Activated B cell treated with CpG ODN at 0.5 μM for 24 hours (primary cell): ENCODE measurements at regions not wholly inside any gene's neighbourhood (a gene's known extent, or its start where the extent isn't known, plus 50 kb on each side); places are given as distances from the start of the nearest gene placed in this dataset.
"Not testable (repeated sequence)": the region's sequence is repeated elsewhere in the genome, so short reads cannot be mapped to it uniquely, and the experiment has no call there.

Experiments
- ATAC-seq: fragments of 200-7000 bp; cut with Tn5 transposase; one replicate; pipeline ENCODE4 v1.10.0; 2021; ENCODE audit warnings: low read depth, mild to moderate bottlenecking, moderate library complexity
- CTCF ChIA-PET: fragments of 350-600 bp; sonication (Branson Sonifier 250); formaldehyde crosslinking; loops from one replicate; lab custom pipeline; 2021; ENCODE audit warnings: antibody characterized with exemption; lab: Charles Lee
- POLR2A ChIA-PET: fragments of 350-600 bp; sonication (Branson Sonifier 250); formaldehyde crosslinking; loops from one replicate; lab custom pipeline; 2021; ENCODE audit warnings: antibody characterized with exemption; lab: Charles Lee
- DNase-seq: peaks from one replicate; pipeline ENCODE4 v3.0.0; 2022
- H3K27ac Mint-ChIP-seq: one replicate; pipeline ENCODE4 v1.8.0; 2020; ENCODE audit warnings: mixed read lengths
- H3K27me3 Mint-ChIP-seq: one replicate; pipeline ENCODE4 v1.8.0; 2021; ENCODE audit warnings: mixed read lengths
- H3K36me3 Mint-ChIP-seq: one replicate; pipeline ENCODE4 v1.8.0; 2021; ENCODE audit warnings: low read depth, mixed read lengths
- H3K4me1 Mint-ChIP-seq: one replicate; pipeline ENCODE4 v1.8.0; 2021; ENCODE audit warnings: mixed read lengths
- H3K4me3 Mint-ChIP-seq: one replicate; pipeline ENCODE4 v1.8.0; 2020; ENCODE audit warnings: mild to moderate bottlenecking, mixed read lengths
- H3K9me3 Mint-ChIP-seq: one replicate; pipeline ENCODE4 v1.8.0; 2020; ENCODE audit warnings: mixed read lengths
- intact Hi-C: fragments of 100-400 bp; cut with micrococcal nuclease; formaldehyde crosslinking; loops from one replicate; pipeline ENCODE4 v1.15.1; 2024

- H3K27me3 Mint-ChIP-seq, CTCF ChIA-PET, intact Hi-C loops, DNase-seq, H3K9me3 Mint-ChIP-seq, ATAC-seq, H3K36me3 Mint-ChIP-seq: not testable (repeated sequence)
- Mint-ChIP-seq H3K27ac (peak overlapping the region; percentile 85), H3K4me3 (peak overlapping the region; percentile 38), H3K4me1 (peaks cover 79% of the 10 kb centered on the region)
- POLR2A ChIA-PET = interaction anchor here (0.7 kb wide), 2 partner anchors 18 to 1118 kb away, joined by 4 to 6 read pairs; no protein-coding TSS in a partner anchor
Observed at GRCh38 chr16:29340779-29341438, 65.6 kb downstream of the NPIPB11 start.

DNA sequence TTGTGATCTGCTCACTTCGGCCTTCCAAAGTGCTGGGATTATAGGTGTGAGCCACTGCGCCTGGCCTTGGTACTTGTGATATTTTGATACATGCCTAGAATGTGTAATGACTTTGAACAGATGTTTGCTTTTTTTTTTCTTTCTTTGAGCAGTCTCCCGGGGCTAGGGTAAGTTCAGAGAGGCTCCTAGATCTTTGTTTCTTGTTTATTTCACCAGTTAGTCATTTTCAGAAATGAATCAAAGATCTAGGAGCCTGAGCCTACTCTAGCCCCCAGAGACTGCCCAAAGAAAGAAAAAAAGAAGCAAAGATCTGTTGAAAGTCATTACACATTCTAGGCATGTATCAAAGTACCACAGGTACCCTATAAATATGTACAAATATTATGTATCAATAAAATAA lies 66.3 kb downstream of the NPIPB11 start:
- CTCF ChIA-PET, DNase-seq, H3K9me3 Mint-ChIP-seq, H3K36me3 Mint-ChIP-seq, POLR2A ChIA-PET, H3K27me3 Mint-ChIP-seq, intact Hi-C loops: not testable (repeated sequence)
- Mint-ChIP-seq H3K4me3 (peak overlapping the region; percentile 56), H3K4me1 (peaks cover 81% of the 10 kb centered on the region), H3K27ac (peak overlapping the region; percentile 96)
- ATAC-seq = peak; percentile 22

GRCh38 chr16:29338821-29339700 lies 67.5 kb downstream of the NPIPB11 start:
- peak overlapping the region; percentile 96 for H3K27ac Mint-ChIP-seq
- H3K9me3 Mint-ChIP-seq, CTCF ChIA-PET, H3K36me3 Mint-ChIP-seq, H3K27me3 Mint-ChIP-seq: not testable (repeated sequence)
- peak; percentile 71 for DNase-seq
- intact Hi-C loops = loop anchor here (2.0 kb wide), 1 partner anchor 20 kb away; no protein-coding TSS in a partner anchor
- ATAC-seq = peak; percentile 66
- POLR2A ChIA-PET = interaction anchor here (0.7 kb wide), 1 partner anchor 9 kb away, joined by 3 read pairs; no protein-coding TSS in a partner anchor
- peak overlapping the region; percentile 69 for H3K4me3 Mint-ChIP-seq
- peaks cover 83% of the 10 kb centered on the region for H3K4me1 Mint-ChIP-seq

DNA sequence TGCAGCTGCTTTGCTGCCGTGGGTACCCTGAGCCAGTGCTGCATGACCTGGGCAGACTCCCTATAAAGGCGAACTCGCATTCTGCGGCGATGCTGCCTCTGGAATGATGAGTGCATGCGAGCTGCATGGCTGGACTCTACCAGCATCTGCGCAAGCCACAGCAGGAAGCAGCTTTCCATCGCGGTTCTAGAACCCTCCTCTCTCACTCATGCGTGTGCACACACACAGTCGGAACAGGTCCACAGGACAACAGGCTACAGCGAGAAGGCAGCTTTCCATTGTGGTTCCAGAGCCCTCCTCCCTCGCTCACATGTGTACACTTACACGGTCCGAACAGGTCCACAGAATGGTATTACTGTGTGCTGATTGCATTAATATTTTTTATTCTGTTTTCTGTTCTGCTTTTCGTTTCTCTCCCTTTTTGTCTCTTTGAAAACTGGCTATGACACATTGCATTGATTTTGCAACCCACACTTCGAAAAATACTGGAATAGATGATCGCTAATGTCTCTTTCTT lies 69.1 kb downstream of the NPIPB11 start:
- H3K27me3 Mint-ChIP-seq, CTCF ChIA-PET, H3K36me3 Mint-ChIP-seq, intact Hi-C loops, H3K9me3 Mint-ChIP-seq: not testable (repeated sequence)
- POLR2A ChIA-PET = interaction anchor here (1.1 kb wide), 1 partner anchor 10 kb away, joined by 4 read pairs; no protein-coding TSS in a partner anchor
- ATAC-seq (peak; percentile 35), DNase-seq (peak; percentile 51)
- Mint-ChIP-seq H3K4me1 (peaks cover 68% of the 10 kb centered on the region), H3K4me3 (peak overlapping the region; percentile 75), H3K27ac (peak overlapping the region; percentile 92)

DNA sequence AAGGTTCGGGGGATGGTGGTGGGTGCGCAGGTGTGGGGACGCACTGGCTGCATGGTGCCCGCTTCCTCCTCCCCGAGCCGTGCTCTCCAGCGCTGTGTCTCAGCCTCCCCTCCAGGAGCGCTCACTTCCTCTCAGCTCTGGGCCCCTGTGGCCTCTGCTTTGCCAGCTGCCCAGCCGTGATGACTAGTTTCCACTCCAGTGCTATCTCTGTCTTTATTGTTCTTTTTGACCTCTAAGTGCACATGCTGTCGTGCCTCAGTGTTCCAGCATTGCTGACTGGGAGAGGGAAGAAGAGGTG lies 71.0 kb downstream of the NPIPB11 start:
- CTCF ChIA-PET = not testable (repeated sequence)
- peak; percentile 40 for ATAC-seq
- H3K27ac Mint-ChIP-seq = peak overlapping the region; percentile 93

GRCh38 chr16:29334776-29335548 lies 71.5 kb downstream of the NPIPB11 start:
- intact Hi-C loops, H3K27me3 Mint-ChIP-seq, ATAC-seq, H3K9me3 Mint-ChIP-seq, H3K36me3 Mint-ChIP-seq, DNase-seq, CTCF ChIA-PET: not testable (repeated sequence)
- POLR2A ChIA-PET = interaction anchor here (1.4 kb wide), 1 partner anchor 12 kb away, joined by 4 read pairs; no protein-coding TSS in a partner anchor
- peak overlapping the region; percentile 50 for H3K4me3 Mint-ChIP-seq
- H3K27ac Mint-ChIP-seq = peak overlapping the region; percentile 93
- H3K4me1 Mint-ChIP-seq = peaks cover 50% of the 10 kb centered on the region

More for the DNA sequence above, 71.0 kb downstream of the NPIPB11 start:
- intact Hi-C loops, H3K27me3 Mint-ChIP-seq, H3K36me3 Mint-ChIP-seq, H3K9me3 Mint-ChIP-seq: not testable (repeated sequence)
- peak overlapping the region; percentile 50 for H3K4me3 Mint-ChIP-seq
- peaks cover 54% of the 10 kb centered on the region for H3K4me1 Mint-ChIP-seq
- peak; percentile 45 for DNase-seq
- POLR2A ChIA-PET = interaction anchor here (0.8 to 1.4 kb wide), 2 partner anchors 12 to 58 kb away, joined by 3 to 4 read pairs; no protein-coding TSS in a partner anchor

DNA sequence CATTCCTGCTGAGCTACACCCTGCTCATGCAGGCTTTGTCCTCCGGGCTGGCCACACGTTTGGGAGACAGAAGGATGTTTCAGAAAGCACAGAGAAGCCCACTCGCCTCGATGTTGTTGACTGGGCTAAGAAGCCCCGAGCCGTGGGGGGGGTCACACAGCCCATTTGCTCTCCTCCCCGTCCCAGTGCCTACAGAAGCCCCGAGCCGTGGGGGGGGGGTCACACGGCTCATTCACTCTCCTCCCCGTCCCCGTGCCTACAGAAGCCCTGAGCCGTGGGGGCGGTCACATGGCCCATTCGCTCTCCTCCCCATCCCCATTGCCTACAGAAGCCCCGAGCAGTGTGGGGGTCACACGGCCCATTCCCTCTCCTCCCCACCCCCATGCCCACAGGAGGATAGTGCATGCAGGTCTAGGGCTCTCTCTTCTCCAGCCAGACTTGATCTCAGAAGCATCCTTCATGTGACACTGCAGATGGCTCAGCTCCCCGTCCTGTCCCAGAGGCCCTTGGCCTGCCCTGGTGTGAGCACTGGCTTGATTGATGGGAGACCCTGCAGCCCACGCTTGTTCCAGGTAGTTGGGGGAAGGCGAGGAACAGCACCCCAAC lies 72.9 kb downstream of the NPIPB11 start:
- ATAC-seq, H3K4me3 Mint-ChIP-seq: not testable (repeated sequence)

DNA sequence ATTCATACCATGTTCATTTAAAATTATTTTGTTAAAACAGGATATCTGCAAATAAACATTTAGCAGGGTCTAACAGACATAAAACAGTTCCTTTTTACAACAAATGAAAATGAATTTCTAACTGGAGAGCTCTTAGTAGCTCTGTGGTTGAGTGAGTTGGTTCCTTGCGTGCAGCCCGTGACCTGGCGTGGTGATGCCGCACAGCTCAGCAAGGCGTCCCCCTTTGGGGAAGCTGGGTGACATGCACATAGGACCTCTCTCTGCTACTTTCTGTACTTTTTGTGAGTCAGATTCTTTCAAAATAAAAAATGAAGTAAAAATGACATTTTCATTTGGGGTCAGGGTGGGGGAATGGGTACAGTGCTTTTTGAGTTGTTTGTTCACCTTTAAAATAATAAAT lies 75.9 kb downstream of the NPIPB11 start:
- DNase-seq, H3K27me3 Mint-ChIP-seq, intact Hi-C loops: not testable (repeated sequence)

More for the DNA sequence above, 72.9 kb downstream of the NPIPB11 start:
- intact Hi-C loops, DNase-seq, H3K9me3 Mint-ChIP-seq, H3K27me3 Mint-ChIP-seq, H3K36me3 Mint-ChIP-seq, H3K27ac Mint-ChIP-seq, CTCF ChIA-PET: not testable (repeated sequence)
- peaks cover 44% of the 10 kb centered on the region for H3K4me1 Mint-ChIP-seq
- POLR2A ChIA-PET = interaction anchor here (0.6 kb wide), 1 partner anchor 23 kb away, joined by 3 read pairs; no protein-coding TSS in a partner anchor

DNA sequence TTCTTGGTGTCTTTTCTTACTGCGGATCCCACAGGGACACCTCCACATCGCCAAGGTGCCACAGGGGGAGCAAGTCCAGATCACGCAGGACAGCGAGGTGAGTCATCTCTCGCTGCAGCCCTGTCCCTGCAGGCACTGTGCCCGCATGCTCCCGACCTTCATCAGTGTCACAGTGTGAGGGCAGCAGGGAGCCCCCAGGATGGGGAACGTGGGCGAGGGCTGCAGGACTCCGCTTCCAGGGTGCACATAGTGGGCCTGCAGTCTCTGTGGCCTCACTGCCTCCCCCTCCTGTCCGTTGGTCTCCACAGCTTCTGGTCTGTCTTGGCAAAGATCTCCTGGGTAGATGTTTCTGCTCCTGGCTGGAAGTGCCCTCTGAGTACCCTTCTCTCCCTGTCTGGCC lies 78.0 kb downstream of the NPIPB11 start:
- DNase-seq, H3K36me3 Mint-ChIP-seq, H3K9me3 Mint-ChIP-seq, H3K4me3 Mint-ChIP-seq, H3K27me3 Mint-ChIP-seq, CTCF ChIA-PET, POLR2A ChIA-PET, intact Hi-C loops, H3K27ac Mint-ChIP-seq, ATAC-seq: not testable (repeated sequence)
- peaks cover 16% of the 10 kb centered on the region for H3K4me1 Mint-ChIP-seq

More for the DNA sequence above, 75.9 kb downstream of the NPIPB11 start:
- H3K4me1 Mint-ChIP-seq = peaks cover 24% of the 10 kb centered on the region
- H3K9me3 Mint-ChIP-seq, POLR2A ChIA-PET, CTCF ChIA-PET, H3K27ac Mint-ChIP-seq, H3K4me3 Mint-ChIP-seq, H3K36me3 Mint-ChIP-seq: not testable (repeated sequence)
- peak; percentile 66 for ATAC-seq

GRCh38 chr16:29327631-29328408 lies 78.7 kb downstream of the NPIPB11 start:
- intact Hi-C loops, ATAC-seq, H3K27ac Mint-ChIP-seq, H3K9me3 Mint-ChIP-seq, DNase-seq, H3K27me3 Mint-ChIP-seq, H3K36me3 Mint-ChIP-seq, POLR2A ChIA-PET, CTCF ChIA-PET, H3K4me3 Mint-ChIP-seq: not testable (repeated sequence)
- H3K4me1 Mint-ChIP-seq = peaks cover 16% of the 10 kb centered on the region
